EH (cell line): ENCODE measurements at regions not wholly inside any gene's neighbourhood (a gene's known extent, or its start where the extent isn't known, plus 50 kb on each side); places are given as distances from the start of the nearest gene placed in this dataset.
"Not testable (repeated sequence)": the region's sequence is repeated elsewhere in the genome, so short reads cannot be mapped to it uniquely, and the experiment has no call there.

Experiments used
- DNase-seq: peaks from one replicate; pipeline ENCODE4 v3.0.0-alpha.2; 2015; ENCODE audit warnings: low read depth

DNA sequence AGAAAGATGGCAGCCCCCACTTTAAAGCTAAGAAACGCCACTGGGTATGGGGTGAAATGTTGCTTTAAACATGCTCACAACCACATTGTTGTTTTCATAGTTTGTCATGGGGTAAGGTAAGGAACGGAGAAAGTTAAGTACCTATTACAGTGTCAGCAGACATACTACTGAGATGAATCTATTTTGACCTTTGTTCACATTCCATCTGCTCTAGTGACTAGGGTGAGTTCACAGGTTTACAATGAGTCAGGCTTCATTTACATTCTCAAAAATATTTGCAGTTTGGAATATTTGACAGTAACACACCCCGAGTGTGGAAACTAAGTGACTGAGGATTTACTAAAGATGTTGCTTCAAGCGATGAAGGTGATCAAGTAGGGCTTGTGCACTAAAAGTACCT, 428.7 kb upstream of the ACVR2A start:
- DNase-seq, result no peak

DNA sequence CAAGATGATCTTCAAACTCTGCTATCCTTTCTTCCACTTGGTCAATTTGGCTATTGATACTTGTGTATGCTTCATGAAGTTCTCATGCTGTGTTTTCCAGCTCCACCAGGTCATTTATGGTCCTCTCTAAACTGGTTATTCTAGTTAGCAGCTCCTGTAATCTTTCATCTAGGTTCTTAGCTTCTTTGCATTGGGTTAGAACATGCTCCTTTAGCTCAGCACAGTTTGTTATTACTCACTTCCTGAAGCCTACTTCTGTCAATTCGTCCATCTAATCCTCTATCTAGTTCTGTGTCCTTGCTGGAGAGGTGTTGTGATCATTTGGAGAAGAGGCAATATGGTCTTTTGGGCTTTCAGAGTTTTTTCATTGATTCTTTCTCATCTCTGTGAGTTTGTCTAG, 430.2 kb upstream of the ACVR2A start:
- DNase-seq, result not testable (repeated sequence)

DNA sequence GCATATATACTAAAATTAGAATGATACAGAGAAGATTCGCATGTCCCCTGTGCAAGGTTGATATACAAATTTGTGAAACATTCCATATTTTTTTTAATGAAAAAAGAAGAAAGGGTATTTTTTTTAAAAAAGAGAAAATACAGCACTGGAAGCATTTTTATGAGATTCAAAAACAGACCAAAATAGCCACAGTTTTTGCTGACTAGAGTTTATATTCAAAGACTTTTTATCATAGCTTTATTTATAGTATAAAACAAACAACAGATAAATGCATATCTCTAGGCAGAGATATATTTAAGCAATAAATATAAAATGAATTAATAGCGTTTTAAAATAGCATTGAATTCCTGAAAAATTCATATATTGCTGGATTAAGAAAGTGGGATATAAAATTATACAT, 436.5 kb upstream of the ACVR2A start:
- no peak for DNase-seq

DNA sequence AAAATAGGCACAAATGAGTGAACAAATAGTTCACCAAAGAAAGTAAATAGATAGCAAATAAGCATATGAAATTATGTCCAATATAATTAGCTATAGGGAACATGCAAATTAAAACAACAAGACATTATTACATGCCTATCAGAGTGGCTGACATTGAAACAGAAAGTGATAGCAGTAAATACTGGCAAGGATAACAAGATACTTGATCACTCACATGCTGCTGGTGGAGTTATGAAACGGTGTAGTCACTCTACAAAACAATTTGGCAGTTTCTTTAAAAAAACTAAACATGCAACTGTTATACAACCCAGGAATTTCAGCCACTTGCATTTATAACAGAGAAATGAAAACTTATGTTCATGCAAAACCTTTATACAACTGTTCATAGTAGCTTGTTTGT, 439.2 kb upstream of the ACVR2A start:
- DNase-seq, result no peak

DNA sequence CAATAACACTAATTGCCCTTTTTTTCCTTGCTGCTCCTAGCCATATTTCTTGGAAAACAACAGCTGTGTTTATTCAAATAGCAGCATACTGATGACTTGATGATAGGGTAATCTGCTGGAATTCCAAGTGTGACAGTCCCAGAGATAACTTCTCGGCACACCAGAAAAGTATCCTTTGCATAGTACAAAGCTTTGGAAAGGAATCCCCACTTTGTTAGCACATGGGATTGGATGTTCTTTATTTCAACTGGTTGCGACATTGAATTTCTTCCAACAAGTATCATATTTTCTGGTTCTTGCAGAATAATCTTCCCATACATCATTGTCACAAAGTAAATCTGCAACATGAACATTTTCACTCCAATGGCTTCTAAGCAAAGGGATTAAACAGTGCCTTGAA, 445.8 kb upstream of the ACVR2A start:
- DNase-seq, result no peak

DNA sequence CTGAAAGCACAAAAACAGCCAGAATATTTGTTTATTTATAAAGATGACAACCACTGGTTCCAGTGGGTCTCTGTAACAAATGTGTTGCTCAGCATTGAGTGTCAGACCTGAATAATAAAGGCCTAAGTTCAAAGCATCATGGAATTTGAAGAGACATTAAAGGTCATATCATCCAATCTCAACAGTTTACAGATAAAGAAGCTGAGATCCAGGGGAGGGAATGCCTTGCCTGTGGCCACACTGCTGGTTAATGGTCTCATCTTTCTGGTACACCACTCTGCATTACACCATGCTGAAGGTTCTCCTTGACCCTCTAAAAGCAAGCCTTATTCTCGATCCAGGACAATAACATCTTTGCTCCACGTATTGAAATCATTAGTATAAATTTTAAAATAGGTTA, 446.5 kb upstream of the ACVR2A start:
- no peak for DNase-seq

DNA sequence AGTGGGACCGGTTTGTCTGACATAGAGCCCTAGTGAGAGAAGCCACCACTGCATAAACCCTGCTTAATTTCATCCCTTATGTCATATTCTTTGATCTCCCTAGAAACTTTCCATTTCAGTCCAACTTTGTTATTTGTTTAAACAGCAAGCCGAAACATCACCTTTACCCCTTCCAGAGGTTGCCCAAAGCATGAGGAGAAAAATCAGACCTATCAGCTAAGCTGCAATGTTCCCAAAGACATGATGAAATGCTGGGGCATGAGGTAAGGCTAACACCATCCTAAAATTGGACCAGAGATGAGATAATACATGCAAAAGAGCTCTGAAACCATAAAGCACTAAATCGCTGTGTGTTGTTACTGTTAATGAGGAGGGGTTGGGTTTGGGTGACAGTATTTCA, 447.9 kb upstream of the ACVR2A start:
- no peak for DNase-seq

DNA sequence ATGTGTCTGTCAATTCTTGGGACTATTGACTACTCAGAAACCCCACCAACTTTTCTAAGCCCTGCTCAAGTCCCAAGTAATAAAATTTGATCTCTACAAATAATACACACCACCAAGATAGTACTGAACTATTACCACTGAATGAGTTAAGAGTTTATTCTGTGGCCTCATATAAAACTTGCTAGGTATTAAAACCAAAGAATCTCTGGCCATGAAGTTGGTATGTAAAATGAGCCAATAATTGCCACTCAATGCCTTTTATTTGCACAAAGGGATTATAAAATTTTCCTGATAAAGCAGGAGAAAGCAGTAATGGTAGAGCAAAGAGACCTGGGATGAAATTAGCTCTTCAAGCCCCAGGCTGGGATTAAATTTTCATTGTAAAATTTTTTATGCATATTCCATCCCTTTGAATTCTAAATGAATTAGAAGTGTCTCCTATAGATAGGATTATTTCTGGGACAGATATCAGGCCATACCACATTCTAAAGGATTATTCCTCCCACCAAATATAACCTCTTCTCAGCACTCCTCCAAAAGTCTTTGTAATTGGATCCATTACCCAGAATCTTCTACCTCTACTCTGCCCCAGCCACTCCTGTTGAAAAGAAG, 450.5 kb upstream of the ACVR2A start:
- DNase-seq, result no peak

DNA sequence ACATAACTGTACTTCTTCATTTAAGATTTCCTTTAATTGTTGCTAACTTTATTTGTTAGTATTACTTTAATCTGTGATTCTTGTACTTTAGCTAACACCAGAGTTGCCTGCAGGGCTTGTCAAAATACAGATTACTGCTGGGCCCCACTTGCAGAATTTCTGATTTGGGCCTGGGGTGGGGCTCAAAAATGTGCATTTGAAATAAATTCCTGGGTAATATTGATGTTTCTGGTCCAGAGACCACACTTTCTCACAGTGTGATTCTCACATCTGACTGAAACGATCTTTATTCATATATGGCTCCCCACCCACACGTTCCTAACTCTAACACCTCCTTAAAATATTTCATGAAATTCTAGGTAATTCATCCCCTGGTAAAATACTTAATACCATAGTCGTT, 452.6 kb upstream of the ACVR2A start:
- DNase-seq, result no peak

DNA sequence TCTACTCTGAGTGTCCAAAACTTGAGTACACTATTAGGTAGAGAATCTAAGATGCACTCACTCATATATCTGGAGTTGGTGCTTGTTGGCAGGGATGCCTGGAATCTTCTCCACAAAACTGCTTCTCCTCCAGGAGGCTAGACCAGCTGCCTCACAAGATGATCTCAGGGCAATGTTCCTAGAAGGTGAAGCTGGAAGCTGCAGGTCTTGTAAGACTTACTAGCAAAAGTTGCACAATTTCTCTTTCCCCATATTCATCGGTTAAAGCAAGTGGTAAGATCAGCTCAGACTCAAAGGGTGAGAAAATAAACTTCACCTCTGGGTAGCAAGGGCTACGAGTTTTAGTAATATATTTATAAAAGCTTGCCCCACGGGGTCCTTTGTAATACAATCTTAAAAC, 454.4 kb upstream of the ACVR2A start:
- DNase-seq, result no peak

DNA sequence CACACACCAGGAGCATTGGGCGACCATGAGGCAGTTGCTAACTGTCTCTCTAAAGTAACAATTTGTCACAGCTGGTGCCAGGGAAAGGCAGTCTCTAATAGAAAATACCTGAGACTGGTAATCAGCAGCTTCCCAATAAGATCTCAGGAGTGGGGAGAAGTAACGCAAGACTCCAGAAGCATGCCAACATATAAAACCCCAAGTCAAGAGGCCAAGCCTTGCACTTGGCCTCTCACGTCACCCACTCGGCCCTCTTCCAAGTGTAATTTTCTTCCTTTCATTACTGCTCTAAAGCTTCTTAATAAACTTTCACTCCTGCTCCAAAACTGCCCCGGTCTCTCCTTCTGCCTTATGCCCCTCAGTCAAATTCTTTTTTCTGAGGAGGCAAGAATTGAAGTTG, 455.6 kb upstream of the ACVR2A start:
- DNase-seq, result no peak

DNA sequence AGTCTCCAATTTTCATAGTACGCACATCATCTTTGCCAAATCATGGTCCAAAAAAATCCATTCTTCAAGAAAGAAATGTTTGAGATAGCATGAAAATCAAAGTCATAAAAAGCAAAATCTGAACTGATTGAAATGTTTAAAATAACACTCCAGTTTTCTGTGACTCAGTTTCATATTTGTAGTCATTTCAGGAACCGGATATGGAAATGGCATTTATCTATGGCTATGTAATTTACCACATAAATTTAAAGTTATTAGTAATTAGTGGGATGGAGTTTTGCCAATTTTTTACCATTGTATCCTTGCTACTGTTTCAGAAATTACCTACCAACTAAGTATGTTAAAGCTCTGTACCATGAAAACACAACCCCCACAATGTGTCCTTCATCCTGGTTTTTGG, 456.6 kb upstream of the ACVR2A start:
- DNase-seq, result no peak

DNA sequence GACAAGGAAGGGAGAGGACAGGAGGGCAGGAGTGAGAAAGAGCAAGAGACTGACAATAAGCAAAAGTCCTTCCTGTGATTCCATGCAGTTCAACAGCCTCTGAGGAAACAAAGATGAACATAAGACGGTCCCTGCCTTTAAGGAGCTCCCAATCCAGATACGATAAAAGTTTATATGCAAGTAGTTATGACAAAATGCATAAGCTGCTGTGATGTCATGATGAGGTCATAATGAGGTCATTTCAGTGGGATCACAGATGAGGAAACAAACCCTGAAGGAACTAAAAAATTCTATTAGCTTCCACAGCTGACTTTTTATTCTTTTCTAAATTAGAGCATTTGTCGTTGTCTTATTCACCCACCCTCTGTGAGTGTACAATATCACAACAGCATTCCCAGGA, 458.5 kb upstream of the ACVR2A start:
- DNase-seq, result no peak

DNA sequence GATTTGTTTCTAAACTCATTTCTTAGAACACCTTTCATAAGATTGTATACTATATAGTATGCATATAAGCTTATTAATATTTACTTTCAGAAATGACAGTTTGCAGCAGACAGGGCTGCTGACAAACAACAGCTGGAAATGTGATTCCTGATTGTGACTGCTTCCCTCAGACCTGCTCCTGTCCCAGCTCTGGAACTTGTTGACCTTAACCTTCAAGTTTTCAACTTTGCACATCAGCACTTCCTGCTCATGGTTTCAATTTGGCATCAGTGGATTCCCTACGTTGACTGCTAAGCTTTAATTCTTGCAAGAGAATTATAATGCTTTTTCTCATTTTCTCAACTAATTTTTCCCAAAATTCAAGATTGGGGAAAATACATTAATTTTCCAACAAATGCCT, 459.2 kb upstream of the ACVR2A start:
- no peak for DNase-seq

DNA sequence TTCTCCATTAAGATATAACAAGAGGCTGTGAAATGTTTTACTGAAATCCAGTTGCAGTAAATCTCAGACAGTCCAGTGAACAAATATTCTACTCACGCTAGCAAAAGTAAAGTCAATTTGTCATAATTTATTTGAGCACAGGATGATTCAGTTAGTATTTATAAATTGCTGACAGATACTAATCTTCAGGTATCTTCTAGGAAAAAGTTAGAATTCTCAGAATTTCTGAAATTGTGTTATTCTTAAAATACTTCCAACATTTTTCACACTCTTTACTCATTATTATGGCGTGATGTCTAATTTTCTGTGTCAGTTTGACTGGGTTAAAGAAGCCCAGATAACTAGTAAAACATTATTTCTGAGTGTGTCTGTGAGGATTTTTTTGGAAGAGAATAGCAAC, 460.2 kb upstream of the ACVR2A start:
- DNase-seq, result no peak

DNA sequence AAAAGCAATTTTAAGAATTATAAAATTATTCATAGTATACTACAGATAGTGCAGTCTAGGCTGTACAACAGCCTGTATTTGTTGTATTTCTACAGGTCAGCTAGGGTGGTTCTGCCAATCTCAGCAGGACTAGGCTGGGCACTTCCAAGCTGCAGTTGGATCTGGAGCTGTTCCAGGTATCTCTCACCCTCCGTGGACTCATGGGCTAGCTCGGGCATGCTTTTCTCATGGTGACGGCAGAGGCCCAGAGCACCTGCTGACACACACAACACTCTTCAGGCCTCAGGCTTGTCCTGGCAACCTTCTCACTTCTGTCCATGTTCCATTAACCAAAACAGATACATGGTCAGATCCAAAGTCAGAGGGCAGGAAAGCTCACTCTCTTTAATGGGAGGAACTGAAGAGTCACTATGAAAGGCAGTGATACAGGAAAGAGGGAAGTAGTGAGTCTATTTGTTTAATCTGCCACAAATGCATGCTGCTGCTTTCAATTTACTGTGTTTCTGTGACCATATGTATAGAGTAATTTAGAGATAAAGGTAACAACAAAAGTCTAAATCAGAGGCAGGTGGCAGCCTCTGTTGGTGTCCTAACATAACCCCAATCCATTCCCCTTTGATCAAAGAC, 462.4 kb upstream of the ACVR2A start:
- no peak for DNase-seq

DNA sequence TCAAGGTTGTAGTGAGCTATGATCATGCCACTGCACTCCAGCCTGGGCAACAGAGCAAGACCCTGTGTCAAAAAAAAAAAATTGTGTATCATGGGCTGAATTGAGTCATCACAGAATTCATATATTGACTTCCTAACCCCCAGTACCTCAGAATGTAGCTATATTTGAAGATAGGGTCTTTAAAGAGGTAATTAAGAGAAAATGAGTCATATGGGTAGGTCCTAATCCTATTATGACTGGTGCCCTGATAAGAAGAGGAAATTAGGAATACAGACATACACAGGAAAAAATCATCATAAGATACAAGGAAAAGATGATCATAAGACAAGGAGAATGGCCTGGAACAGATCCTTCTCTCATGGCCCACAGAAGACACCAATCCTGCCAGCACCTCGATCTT, 466.4 kb upstream of the ACVR2A start:
- DNase-seq, result no peak

DNA sequence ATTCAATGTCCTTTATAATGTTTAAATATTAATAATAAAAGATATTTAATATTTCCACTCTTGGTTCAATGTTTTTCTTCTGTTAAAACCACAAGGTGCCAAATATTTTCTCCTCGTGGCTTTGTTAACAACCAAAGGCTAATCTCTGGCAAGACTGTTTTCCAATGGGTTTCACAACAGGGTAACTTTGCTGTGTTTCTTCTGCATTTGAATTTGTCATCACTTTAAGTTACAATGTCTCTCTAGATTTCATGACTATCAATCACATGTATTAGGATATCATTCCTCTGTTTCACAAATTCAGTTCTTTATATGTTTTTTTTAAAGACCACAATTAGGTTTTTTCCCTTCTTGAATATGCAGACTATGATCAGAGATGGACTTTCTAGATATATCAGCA, 469.8 kb upstream of the ACVR2A start:
- no peak for DNase-seq

DNA sequence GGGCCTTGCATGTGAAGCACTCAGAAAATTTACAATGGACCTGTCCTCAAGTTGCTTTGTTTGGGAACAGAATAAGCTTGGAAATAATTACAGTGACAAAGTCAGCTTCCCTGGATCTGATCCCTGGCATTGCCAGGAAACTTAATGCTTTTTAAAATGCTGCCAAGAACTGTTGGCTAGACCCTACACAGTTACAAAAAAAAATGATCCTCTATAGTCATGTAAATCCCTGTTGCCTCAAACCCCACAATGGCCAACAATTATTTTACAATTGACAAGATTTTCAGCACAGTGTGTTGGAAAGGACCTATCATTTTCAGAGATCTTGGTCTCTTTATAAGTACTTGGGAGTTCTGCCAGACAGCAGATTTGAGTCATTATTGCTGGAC, 470.4 kb upstream of the ACVR2A start:
- no peak for DNase-seq

DNA sequence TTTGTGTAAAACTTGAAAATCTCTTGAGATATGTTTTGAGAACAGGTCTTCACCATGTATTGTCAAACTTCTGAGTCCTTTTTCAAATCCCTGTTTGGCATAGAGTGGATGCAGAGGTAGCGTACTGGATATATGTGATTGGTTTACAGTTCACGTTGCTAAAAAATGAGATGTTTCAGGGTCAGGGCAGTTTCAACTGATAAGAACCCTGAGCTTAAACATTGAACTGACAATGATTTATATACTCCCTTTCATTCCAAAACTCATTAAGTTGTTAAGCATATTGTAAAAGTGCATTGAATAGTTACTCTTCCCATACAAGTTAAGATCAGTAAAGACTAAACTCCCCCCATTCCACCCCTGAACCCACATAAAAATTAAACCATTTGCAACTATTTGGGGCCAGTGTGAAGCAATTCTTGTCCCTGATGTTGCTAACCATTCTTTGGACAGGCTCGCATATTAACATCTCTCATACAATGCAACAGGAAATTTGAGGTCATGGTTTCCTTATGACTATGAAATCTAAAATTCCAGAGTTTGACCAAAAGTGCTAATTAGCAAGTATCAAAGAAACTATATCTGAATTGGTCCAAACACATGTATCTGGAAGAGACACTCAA, 470.9 kb upstream of the ACVR2A start:
- DNase-seq, result no peak

DNA sequence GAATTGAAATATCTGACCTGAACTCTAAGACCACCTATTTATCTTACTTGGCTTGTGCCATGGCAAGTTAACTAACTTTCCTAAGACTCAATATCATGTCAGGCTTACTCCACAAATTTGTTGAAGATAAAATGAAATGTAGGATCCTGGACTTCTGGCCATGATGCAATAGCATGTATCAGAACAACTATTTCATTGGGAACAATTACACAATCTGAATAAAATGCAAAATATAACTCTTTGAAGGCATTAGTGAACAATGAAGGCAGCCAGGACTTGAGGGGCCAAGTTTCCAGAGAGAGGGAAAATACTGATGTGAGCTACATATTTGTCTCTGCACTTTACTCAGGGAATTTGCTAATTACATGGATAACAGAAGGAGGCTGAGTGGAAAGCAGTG, 476.5 kb upstream of the ACVR2A start:
- DNase-seq, result no peak

DNA sequence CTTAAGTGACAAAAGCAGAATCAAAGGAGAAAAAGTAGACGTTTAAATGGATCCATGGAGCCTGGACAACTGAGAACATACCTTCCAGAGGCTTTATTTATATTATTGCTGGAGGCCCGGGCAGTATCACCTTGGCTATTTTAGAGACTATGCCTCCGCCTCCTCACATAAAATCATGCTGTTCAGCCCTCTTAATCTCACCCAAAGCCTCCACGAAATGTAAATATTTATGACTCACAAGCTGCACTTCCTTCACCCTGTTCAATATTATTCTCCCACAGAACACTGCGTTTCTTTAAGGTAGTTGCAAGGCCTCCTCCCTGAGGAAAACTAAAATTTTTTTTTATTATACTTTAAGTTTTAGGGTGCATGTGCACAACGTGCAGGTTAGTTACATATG, 478.6 kb upstream of the ACVR2A start:
- DNase-seq, result no peak

DNA sequence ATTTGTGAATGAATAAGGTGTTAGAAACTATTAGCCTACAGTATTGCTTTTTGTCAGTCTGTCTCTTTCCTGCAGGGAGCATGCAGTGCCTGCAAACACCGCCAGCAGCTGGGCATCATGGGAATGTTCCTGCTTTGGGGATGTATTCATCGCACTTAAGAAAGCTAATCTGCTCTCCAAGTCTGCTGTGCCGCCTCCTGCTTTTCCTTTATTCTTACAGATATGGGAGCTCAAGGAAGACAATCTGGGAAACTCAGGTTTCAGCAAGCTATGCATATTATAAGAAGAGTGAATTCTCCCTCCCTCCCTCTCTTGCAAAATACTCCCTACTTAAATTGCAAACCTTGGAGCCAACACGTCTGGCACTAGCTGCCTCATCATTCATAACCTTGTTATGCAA, 479.2 kb upstream of the ACVR2A start:
- DNase-seq, result no peak

DNA sequence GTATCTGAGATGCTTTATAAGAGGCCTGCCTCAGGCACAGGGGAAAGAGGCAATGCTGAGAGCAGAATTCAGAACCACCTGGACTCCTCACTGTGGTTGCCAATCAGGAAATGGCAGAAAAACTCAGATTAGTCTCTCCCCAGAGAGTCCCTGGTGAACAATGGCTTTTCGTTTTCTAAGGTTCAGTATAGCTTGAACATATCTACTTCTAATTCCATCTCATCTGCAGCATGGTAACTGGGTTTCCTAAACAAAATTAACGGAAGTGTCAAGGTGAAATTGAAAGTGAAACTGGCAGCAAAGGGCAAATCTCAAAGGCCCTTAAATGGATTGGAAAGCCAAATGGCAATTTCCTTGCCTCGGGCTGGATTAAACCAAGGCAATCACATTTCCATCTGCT, 480.2 kb upstream of the ACVR2A start:
- no peak for DNase-seq
